Nucleus accumbens (tissue), 56 donors: ENCODE measurements at regions not wholly inside any gene's neighbourhood (a gene's known extent, or its start where the extent isn't known, plus 50 kb on each side); places are given as distances from the start of the nearest gene placed in this dataset.

Experiments
- DNase-seq, 56 donors: peaks; one replicate each; lab custom pipeline; 2025; lab: John Stamatoyannopoulos, UW

DNA sequence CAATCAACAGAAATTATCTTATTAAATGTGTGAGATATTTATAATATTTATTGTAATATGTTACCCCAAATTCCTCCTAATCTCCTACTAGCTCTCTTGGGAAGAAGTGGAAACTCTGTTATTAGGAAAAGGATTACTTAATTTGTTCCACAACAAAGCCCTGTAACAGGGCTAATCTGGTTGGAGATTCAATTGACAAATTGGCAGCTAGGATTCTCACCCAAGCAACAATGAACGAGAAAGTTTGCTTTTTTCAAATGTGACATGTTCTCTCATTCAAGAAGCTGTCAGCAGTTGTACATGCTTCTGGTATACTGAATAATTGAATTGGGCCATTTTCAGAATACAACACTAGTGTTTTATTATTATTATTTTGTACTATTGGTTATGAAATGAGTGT, 367.9 kb upstream of the ADGRL4 start:
- DNase-seq = no peak

GRCh38 chr1:79373481-79374125, 367.1 kb upstream of the ADGRL4 start:
- DNase-seq = peak in 2 of 56 donors; percentile 3 to 4

DNA sequence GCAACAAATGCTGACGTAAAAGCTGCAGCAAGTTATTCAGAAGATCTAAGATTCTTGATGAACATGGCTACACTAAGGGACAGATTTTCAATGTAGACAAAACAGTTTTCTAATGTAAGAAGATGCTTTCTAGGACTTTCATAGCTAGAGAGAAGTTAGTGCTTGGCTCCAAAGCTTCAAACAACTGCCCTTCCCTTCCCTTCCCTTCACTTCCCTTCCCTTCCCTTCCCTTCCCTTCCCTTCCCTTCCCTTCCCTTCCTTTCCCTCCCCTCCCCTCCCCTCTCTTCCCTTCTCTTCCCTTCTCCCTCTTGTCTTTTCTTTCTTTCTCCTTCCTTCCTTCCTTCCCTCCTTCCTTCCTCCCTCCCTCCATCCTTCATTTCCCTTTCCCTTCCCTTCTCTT, 365.3 kb upstream of the ADGRL4 start:
- no peak for DNase-seq

DNA sequence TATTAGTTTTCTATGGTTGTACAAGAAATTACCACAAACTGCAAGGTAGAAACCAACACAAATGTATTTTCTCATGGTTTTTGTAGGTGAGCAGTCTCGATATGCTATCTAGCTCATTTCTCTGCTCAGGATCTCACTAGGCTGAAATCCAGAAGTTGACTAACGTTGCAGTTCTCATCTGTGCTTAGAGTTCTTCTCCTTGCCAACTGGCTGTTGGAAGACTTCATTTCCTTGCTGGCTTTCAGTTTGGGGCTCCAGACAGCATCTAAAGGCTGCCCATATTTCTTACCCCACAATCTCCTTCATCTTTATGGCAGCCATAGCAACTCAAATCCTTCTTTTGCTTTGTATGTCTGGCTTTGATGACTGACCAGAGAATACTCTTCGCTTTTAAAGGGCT, 362.6 kb upstream of the ADGRL4 start:
- no peak for DNase-seq

- no peak for DNase-seq
Observed at GRCh38 chr1:79364896-79365295, 358.4 kb upstream of the ADGRL4 start.

DNA sequence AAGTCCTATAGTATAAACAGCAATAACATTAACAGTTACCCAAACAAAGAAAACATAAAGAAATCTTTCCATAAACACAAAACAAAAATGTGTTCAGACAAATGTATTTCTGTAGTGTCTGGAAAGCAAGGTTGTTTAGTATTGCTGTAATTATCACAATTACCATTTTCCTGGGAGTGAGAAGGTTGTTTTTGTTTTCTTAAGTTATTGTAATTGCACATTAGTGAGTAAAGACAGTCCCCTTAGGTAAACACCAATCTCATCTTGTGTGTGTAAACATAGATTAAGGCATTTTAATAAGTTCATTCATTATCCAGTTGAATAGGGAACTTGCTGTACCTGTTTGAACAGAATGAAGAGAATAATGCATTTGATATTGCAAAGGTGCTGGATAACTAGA, 356.9 kb upstream of the ADGRL4 start:
- DNase-seq = no peak

DNA sequence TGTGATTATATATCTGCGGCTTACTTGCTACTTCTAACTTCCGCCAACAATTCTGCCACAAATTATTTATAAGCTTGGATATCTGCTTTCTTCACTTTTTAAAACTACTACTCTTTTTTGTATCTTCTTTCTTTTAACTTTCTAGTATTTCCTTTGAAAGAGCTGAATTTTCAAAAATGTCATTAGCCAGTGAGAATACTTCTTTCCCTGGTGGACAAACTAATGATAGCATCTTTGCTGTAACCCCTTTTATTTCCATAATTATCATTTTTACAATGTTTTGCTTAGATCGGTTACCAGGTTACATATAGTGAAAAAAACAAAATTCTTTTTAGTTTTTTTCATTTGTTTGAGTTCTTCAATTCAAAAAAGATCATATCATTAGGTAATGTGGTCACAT, 355.9 kb upstream of the ADGRL4 start:
- no peak for DNase-seq

DNA sequence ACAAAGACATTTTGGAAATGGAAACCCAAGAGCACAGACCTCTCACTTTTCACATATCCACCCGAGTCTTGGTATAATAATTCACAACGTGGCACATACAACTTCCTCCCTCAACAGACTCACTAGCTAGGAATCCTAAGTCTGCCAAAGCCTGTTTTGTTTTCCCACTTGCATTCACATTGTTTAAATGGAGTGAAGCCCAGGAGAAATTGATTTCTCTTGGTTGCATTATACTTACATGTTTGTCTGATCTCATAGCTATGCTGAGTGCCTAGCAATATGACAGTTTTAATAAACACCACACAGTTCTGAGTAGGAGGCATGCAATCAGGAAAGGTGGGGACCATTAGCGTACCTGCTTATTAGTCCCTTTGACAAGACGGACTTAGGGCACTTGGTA, 348.6 kb upstream of the ADGRL4 start:
- no peak for DNase-seq

DNA sequence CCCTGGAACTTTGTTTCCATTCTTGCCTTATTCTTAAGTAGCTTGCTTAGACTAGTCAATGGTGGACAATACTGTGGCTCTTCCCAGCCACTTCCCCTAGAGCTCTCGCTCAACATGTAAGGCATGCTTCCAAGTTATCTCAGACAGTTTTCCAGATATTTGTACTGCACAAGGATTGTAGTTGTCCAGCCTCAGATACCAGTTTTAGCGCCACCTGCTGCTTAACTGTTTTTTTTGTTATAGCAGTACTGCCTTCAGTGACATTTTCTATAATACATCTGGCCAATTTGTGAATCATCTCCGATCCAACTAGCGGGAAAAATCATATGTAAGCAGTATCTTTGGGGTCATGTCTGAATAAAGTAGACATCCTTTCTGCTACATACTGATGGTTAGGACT, 346.7 kb upstream of the ADGRL4 start:
- peak in 2 of 56 donors; percentile 6 to 7 for DNase-seq

DNA sequence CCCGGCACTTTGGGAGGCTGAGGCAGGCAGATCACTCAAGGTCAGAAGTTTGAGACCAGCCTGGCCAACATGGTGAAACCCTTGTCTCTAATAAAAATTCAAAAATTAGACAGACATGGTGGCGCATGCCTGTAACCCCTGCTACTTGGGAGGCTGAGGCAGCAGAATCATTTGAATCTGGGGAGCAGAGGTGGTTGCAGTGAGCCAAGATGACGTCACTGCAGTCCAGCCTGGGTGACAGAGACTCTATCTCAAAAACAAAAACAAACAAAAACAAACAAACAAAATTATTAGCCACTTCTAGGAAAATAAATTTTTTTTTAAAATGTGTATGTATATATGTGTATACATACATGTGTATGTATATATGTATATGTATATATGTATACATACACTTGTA, 320.3 kb upstream of the ADGRL4 start:
- DNase-seq = no peak

DNA sequence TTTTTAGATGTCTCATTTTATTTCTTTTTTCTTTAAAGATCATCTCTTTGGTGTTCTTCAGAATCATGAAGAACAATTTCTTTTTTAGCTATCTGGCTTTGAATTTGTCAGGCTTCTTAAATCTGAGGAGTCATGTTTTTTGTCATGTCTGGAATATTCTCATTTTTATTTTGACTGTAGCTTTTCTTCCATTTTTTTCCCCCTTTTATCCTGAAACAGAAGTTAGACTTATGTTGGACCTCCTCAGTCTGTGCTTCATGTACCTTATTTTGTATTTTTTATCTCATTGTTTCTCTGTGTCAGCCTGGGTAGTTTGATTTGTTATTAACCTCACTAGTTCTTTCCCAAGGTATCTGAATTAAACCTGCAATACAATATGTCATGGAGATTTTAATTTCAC, 319.2 kb upstream of the ADGRL4 start:
- no peak for DNase-seq

- DNase-seq = no peak
Observed at GRCh38 chr1:79325126-79325525, 318.6 kb upstream of the ADGRL4 start.

GRCh38 chr1:79323239-79324025, 316.9 kb upstream of the ADGRL4 start:
- DNase-seq = no peak

GRCh38 chr1:79322511-79323027, 316.0 kb upstream of the ADGRL4 start:
- DNase-seq = no peak

DNA sequence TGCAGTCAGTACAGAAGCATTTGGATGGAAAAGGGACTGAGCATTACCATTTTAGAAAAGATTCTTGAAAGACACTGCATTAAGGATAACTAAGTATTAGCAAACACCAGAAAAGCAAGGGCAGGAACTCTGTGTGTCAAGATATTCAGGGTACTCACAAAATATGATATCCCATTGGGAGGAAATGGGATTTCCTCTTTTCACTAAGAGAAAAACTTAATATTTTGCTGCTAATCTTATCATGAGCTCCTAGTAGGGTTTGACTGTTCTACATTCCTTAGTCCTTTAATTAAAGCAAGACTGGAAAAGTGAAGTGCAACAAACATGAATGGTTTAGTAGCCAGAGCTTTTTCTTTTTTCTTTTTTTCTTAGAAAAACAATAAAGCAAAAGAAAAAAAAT, 305.9 kb upstream of the ADGRL4 start:
- no peak for DNase-seq

GRCh38 chr1:79310609-79311008, 304.1 kb upstream of the ADGRL4 start:
- no peak for DNase-seq

- DNase-seq = no peak
Observed at GRCh38 chr1:79304131-79304530, 297.6 kb upstream of the ADGRL4 start.

DNA sequence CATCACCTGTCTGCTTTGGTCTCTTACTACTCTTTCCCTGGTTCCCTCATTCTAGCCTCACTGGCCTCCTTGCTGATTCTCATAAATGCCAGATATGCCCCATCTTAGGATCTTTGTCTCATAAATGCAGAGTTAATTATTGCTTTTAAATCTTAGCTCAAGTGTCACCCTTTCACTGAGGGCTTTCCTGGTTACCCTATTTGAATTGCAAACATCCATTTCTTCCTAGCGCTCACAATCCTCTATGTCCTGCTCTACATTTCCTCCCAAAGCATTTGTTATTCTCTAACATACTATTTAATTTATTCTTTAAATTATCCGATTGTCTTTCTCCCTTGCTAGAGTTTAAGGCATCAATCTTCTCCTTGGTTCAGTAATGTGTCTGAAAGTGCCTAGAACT, 296.5 kb upstream of the ADGRL4 start:
- no peak for DNase-seq

DNA sequence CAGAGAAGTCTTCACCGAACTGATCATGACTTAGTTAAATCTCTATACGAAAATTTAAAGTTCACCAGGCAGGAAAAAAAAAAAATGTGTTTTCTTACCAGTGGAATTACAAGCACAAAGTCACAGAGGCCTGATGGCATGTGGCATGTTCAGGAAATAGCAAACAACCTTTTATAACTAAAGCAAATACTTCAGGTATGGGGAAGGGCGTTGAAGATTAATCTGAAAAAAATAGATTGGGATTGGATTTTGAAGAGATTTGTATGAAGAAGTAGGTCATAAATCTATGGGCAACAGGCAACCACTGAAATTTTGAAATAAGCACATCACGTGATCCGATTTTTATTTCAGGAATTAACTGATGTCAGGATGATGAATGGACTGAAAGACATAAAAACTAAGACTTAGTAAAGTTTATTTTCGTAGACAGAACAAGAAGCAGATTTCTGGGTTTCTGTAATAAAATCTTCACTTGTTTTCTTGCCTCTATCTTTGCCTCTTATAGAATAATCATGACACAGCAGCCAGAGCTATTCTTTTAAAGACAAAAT, 295.9 kb upstream of the ADGRL4 start:
- DNase-seq = no peak

- no peak for DNase-seq
Observed at GRCh38 chr1:79295967-79296366, 289.4 kb upstream of the ADGRL4 start.

GRCh38 chr1:79293611-79294010, 287.1 kb upstream of the ADGRL4 start:
- no peak for DNase-seq

DNA sequence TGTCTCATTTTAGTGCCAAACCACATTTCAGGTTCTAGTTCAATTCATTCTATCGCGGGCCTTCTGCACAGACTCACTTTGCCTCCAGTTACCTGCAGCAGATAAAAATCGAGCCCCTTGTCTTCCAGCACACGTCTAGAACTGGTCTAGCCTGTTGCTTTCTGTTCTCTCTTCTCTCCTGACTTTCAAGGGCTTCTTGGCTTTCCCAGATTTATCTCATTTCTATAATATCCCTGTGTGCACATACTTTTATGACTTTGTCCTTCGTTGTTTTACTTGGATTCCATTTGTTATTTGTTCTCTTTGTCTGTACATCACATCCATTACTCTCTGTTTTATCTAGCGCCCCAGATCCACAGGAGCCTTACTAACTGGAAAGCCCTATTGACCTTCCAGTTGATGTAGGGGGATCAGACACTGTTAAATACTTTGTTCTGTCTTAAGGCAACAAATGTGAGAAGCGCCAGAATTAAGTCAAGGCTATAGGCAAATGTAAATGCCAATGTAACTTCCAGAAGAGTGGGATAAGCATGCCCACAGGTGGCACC, 284.5 kb upstream of the ADGRL4 start:
- no peak for DNase-seq
